HG03342 (cell line): ENCODE measurements at regions not wholly inside any gene's neighbourhood (a gene's known extent, or its start where the extent isn't known, plus 50 kb on each side); places are given as distances from the start of the nearest gene placed in this dataset.
"Not testable (repeated sequence)": the region's sequence is repeated elsewhere in the genome, so short reads cannot be mapped to it uniquely, and the experiment has no call there.

ENCODE experiments used
- ATAC-seq: cut with Tn5 transposase; IDR thresholded peaks from one replicate; pipeline ENCODE4 v1.9.1; 2021; ENCODE audit warnings: mild to moderate bottlenecking, moderate library complexity; ENCODE audit not compliant: unreplicated experiment

DNA sequence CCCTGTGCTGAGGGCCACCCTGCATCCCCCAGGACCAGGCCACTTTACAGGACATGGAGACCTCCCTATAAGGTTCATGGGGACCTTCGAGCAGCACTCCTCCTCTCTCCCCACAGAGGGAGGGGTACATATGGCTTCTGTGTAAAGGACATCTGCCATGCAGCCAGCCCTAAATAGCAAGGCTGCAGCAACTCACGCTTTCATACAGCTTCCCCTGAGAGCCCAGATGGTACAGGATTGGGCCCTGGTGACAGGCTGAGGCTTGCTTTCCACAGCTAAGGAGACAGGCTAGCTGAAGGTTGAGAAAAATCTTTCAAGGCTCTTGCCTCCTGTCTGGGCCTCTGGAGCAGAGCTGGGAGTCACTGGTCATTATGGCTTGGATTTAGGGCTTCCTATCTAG is 147.0 kb upstream of the ZNF366 start:
- ATAC-seq, result no peak

DNA sequence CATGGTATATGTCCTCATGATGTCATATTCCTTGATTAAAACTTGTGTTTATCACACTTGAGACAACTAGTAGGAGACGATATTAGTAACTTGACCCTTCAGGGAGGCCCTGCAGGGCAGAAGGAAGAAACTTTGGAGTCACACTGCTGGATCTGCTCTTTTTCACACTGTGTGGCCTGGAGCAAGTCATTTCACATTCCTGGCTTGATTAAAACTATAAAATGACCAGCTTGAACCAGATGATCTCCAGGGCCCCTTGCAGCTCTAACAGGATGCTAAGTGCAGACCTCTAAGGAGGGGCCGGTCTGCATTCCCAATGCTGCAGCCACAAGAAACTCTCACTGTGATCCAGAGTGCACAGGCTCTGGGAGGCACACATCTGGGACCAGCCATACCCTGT is 146.4 kb upstream of the ZNF366 start:
- no peak for ATAC-seq

DNA sequence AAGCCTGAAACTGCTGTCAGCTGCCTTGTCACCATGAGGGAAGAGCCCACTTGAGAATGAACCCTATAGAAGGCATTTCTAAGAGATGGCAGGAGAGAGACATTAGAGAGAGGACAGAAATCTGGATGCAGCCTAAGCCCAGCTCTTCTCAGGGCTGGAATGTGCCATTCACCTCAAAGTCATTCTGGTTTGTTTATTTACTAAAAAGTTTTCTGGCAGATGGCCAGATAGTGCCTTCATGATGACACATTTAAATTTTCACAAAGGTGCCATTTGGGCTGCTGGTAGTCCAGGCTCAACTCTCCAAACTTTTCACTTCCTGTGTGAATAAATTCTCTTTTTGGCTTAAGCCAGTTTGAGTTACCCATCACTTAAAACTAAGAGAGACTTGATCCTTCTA is 144.6 kb upstream of the ZNF366 start:
- no peak for ATAC-seq

DNA sequence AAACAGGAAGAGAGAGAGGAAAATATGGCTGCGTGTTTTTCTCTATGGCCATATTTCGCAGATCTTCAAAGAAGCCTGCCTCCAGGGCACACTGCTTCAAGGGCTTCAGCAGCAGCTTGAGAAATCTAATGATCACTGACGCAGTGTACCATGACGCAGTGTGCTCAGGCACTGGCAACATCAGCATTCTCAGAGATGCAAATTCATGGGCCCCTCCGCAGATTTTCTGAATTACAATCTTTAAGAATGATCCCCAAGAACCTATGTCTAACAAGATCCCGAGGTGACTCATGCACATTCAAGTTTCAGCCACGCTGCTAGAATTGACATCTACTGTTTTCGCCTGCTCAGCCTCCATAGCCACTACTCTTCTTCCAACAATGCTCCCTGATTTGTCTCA is 143.9 kb upstream of the ZNF366 start:
- ATAC-seq, result no peak

DNA sequence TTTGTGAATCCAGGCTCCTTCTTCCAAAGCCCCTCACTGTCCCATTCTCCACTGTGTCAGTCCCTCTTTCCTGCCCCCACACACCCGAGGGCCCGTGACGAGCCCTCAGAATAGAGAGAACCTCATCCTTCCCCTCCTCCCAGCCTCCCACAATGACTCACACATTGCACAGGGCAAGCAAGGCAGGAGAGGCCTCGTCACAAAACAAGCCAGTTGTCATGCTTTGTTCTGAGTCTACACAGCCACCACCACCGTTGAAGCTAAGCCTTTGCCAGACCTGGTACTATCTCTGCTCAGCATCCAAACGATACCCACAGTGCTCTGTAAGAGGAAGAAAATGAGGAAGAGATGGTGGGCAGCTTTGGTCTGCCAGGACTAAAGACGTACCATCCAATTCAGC is 142.2 kb upstream of the ZNF366 start:
- ATAC-seq, result no peak

DNA sequence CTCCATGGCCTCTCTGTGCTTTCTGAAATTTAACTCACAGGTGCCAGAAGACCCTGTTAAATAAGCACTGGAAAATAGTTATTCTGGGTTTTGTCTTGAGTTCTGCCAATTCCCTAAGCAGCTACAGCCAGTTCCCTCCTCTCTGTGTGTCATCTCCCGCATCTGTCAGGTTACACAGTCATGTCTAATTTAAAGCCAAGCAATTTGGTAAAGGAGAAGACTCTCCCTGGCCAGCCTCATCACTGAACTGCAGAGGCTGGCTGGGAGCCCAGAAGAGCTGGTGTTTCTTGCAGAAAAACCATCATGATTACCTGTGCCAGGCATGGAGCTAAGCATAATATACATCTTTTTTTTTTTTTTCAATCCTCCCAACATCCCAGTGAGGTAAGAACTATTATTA is 141.3 kb upstream of the ZNF366 start:
- no peak for ATAC-seq

DNA sequence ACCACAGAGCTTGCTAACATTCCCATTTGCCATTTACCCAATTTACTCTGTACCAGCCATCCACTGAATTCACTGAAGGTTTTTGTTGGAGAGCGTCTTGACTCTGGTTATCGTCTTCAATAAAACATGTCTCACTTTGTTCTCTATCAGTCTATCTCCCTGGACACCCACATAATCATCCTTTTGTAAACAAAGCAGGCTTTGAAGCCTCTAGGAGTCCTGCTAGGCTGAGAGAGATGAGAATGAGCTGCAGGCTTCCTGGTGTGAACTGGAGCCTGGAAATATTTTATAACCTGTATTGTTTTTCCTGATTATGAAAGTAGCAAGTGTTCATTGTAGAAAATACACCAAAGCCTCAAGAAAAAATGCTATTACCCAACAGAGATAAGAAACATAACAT is 140.6 kb upstream of the ZNF366 start:
- ATAC-seq, result no peak

DNA sequence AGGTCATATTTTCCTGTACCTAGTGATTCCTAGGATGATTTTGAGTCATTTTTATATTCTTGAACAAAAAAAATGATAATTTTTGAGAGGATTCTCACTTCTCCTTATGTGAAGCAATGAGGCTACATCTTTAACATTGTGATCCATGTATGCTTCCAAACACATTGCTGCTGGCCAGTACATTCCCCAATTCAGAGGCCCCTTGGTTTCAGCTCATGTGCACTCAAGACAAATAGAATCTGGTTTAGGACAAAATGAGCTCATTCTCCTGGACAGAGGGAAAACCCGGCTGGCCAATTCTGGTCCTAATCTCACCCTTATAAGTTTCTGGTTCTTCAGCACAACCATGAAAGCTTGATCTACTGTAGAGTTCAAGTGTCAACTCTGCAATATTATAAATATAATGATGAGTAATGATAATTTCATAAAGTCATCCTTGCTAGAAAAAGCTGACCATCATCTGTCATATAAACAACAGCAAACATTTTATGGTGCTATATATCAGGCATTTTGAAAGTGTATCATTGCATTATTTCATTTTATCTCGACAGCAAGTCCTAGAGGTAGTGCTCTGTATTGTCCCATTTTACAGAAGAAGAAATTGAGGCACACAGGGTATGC is 139.1 kb upstream of the ZNF366 start:
- ATAC-seq, result no peak

DNA sequence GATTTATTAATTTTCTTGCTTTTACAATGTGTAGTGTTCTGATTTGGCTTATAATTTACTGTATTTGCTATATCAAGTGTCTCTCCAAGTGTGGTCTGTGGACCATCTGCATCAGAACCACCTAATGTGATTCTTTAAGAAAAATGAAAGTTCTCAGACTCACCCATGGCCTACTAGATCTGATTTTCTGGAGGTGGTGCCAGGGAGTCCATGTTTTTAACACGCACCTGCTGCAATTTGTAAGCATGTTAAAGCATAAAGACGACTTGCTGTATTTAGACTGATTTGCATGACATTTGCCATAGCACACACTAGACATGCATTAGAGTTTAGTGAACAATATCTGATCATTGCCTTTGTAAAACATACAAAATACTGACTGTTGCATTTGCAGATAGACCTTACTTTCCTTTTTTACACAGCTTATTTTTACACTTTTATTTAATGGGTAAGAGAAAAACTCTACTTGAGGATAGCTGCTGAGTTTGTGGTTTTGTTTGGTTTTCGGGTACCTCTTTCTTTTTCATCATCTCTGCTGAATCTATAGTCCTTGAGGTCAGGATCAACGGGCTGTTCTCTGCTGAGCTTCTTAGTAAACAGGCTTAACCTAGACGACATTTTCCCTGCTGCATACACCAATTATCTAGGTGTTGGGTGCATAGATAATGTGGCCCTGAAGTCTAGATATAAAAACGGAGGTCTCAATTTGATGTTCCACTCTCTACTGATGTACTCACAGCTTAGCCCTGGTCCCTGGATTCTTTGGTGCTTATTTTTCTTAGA is 138.0 kb upstream of the ZNF366 start:
- no peak for ATAC-seq

DNA sequence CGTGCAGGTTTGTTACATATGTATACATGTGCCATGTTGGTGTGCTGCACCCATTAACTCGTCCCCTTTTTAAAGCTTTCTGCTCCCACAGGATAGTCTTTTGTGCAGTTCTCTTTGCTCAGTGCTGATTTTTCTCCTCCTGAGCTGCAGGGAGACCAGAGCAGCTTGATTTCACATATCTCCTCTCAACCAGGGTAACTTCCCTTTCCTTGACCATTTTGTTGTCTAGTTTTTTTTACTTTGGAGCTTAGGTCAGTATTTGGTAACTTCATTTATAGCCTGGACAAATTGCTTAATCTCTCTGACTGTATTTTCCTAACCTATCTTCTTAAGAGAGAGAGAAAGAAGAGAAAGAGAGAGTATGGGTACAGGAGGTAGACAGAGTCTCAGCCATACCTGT is 137.1 kb upstream of the ZNF366 start:
- ATAC-seq, result no peak

DNA sequence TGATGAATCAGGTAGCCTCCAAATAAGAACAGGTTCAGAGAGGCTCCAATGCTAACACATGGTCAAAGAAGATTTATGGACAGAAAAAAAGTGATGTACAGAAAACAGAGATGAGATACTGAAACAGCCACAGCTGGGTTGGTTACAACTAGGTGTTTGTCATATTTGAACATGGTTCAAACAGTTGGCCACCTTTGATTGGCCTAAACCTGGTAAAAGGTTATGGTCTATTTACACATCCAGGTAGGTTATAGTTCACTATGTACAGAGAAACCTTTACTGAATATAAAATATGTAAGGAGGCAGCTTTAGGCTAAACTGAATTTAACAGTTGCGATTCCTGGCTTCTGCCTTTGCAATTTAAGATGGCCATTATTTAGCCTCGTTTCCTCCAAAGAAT is 134.0 kb upstream of the ZNF366 start:
- ATAC-seq, result no peak

DNA sequence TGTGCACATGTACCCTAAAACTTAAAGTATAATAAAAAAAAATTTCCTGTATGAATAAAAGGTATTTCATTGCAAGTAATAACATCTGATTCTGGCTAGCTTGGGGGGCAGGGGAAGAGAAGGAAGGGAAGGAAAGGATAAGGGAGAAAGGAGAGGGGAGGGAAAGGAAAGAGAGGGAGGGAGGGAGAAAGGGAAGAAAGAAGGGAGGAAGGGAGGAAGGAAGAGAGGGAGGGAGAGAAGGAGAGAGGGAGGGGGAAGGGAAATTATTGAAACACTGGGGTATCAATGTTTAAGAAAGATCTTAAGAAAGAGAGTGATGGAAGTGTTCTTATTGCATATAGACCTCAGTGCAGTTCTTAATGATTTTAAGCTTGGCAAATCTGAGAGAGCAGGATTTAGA is 129.8 kb upstream of the ZNF366 start:
- no peak for ATAC-seq

DNA sequence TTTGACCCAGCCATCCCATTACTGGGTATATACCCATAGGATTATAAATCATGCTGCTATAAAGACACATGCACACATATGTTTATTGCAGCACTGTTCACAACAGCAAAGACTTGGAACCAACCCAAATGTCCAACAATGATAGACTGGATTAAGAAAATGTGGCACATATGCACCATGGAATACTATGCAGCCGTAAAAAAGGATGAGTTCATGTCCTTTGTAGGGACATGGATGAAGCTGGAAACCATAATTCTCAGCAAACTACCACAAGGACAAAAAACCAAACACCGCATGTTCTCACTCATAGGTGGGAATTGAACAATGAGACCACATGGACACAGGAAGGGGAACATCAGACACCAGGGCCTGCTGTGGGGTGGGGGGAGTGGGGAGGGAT is 129.4 kb upstream of the ZNF366 start:
- not testable (repeated sequence) for ATAC-seq

DNA sequence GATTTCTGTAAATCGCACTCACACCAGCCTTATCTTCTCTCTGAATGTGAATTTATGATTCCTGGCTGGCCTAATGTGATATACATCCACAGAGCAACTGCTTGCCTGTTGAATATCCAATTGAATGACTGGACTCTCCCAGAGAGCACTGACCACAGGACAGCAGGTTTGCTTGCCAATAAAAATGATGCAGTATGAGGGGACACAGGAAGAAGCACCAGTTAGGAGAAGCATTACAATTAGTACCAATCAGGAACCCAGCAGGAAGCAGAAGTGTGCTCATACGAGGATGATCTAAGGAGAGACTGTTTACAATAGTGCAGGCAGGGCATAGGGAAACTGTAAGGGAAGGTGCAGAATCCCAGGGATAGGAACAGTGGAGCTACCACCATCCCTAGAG is 127.2 kb upstream of the ZNF366 start:
- ATAC-seq, result no peak

DNA sequence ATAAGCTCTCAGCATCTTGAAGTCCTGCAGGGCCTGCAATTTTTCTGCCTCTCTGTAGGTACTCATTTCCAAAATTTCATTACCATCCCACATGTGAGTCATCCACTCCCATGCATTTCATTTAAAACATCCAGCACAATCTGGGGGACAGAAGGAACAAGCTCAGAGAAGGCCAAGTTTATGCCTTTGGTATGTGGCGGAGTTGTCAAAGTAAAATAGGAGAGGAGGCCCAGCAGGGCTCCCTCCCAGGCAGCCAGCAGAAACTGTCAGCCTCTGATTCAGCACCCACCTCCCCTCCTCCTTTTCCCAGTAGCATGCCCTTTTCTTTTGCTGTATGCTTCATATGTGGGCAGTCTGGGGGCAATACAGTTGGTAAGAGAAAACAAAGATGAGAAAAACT is 126.4 kb upstream of the ZNF366 start:
- no peak for ATAC-seq

DNA sequence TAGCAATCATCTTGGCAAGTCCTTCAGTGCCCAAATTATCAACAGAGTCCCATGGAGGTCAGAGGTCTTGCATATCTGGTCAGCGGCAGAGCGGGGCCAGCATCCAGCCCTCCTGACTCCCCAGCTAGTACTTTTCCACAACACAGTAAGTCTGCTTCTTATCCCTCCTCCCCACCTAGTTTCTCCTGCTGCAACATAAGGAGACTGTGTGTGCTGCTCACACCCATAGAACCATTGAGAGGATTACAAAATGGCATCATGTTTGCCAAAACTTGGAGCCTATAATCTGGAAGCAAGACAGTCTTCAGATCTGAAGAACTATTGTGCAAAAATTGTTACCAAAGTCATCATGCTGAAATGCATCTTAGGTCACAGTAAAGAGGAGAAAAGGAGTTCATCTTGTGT is 125.8 kb upstream of the ZNF366 start:
- no peak for ATAC-seq

DNA sequence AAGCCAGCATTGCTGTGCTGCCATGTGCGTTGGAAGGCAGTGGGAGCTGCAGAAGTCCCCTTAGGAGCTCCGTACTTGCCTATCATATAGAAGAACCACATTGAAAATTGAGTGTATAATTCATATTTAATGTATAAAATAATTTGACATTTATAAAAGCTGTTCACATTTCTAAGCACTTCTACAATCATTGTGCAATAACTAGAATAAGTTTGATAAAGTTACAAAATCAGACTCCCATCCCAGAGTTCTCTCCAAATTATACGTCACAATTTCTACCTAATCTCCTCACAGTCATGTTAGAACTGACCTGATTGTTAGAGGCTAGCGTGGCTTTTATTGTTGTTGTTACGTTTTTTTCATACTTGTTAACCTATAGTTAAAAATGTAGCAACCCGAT is 123.5 kb upstream of the ZNF366 start:
- no peak for ATAC-seq

DNA sequence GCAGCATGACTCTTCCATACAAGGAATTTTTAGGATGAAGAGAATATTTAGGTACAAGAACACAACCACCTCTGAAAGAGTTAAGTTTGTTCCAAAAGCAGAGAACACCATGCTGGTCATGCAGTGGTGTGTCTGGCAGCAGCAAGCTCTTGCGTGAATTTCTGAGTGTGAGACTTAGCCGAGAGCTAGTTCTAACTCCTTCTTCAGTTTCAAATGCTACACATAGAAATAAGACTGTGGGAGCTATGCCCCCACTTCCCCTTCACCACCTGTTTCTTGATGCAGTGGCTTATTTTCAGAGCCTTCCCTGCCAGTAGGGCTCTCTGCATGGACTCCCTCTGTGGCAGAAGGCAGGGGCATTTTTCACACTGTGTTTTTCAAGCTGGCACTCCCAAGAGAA is 122.9 kb upstream of the ZNF366 start:
- ATAC-seq, result no peak

DNA sequence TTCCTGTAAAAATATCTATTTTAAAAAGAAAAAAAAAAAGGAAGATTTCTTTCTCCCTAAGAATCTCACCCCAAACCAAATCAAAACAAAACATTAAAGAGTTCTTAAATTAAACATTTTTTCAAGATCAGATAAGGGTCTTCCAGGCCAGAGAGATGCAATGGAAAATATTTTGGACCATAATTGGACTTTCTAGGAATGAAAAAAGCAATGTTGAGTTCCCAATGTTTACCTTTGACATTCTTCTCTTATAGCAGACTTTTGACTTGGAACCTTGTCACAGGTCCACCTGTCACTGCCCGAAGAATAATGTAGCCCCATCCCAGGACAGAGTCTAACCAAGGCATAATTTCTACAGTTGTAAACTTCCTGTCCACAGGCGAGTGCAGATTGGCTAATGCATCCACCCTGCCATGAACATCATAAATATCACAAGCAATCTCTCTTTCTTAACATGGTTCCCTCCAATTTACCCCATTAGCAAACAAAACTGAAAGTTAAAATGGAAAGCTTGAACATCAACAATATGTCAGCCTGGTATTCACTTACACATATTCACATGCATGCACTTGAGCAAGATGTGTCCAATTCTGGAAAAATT is 121.7 kb upstream of the ZNF366 start:
- no peak for ATAC-seq

DNA sequence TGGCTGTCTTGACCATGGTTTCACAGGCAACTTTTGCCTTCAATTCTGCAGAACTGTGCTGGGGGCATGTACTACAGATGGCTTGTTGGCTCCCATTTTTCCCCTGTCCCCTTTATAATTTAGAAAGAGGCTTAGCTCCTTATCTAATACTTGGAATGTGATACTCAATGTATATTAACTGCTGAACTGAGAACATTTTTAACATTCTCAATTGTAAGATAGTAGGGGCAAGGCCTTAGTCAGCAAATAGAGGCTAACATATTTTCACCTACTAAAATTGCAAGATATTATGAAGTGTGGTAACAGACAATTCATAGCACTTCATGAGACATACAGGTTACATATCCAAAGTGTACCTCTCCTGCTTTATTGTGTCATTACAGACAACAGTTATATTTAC is 118.1 kb upstream of the ZNF366 start:
- no peak for ATAC-seq

DNA sequence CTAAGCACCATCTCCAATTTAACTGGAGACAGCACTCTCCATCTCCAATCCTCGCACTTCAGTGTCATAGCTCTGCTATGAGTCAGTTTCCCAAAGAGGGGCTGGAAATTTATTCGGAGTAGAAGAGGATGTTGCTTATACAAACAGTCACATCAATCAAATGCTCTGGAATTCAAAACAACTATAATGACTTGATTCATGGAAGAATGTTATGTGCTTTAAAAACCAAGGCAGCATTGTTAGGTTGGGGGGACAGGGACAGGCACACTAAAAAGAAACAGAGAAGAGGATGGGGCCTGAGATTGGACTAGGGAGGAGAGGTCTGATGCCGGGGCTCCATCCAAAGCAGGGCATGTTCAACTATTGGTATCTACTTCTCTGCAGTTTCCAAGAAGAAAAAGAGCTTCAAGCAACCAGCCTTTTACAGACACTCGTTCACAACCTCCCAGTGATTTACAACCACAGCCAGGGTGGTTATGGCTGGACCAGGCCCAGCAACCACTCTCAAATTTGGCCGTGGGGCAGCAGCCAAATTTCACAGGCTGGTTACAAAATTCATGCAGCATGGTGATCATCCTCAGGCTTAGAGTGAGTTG is 117.5 kb upstream of the ZNF366 start:
- no peak for ATAC-seq

DNA sequence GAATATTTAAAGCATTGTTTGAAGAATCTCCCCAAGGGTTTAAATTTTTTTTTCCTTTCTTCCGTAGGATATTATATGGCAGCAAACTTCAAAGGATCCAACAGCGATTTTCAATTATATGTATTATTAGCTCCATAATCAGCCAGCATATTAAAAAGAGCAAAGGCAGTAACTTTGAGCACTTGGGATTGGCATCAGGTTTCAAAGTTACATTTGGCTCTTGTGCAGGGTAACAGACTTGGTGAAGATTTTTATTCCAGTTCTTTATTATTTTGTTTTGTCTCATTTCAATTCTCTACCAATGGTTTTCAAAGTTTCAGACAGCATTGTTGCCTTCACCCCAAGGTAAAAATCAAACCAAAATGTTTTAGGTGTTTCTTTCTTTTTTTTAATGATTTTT is 116.7 kb upstream of the ZNF366 start:
- no peak for ATAC-seq
